Psoas muscle (tissue), 7 donors: ENCODE measurements at regions not wholly inside any gene's neighbourhood (a gene's known extent, or its start where the extent isn't known, plus 50 kb on each side); places are given as distances from the start of the nearest gene placed in this dataset.

ENCODE experiments used
- ATAC-seq, 4 donors: fragments of 200-7000 bp; cut with Tn5 transposase; one replicate each; pipeline ENCODE4 v1.9.1; 2020; ENCODE audit warnings: moderate library complexity in 3 of 4, mild to moderate bottlenecking in 2 of 4
- DNase-seq, 2 donors: peaks; one replicate each; pipeline ENCODE4 v3.0.0-alpha.2; 2020
- H3K27ac ChIP-seq: fragments of 200-600 bp; one replicate; pipeline ENCODE4 v1.8.0; 2022
- H3K27me3 ChIP-seq, 3 donors: fragments of 200-600 bp in 1 of 3; one replicate each; pipeline versions ENCODE4 v1.6.1 to v1.8.0; 2013 to 2022; ENCODE audit warnings: low read length in 2 of 3, mild to moderate bottlenecking in 2 of 3, moderate library complexity in 1 of 3; ENCODE audit not compliant: insufficient read depth in 3 of 3
- H3K36me3 ChIP-seq, 2 donors: fragments of 200-600 bp in 1 of 2; one replicate each; pipeline versions ENCODE4 v1.6.1 to v1.8.0; 2013 to 2022; ENCODE audit warnings: low read depth in 1 of 2, mild to moderate bottlenecking in 1 of 2, moderate library complexity in 1 of 2; ENCODE audit not compliant: insufficient read depth in 1 of 2
- H3K4me1 ChIP-seq: fragments of 200-600 bp; one replicate; pipeline ENCODE4 v1.8.0; 2022
- H3K4me3 ChIP-seq: fragments of 200-600 bp; one replicate; pipeline ENCODE4 v1.8.0; 2022; ENCODE audit warnings: mild to moderate bottlenecking
- H3K9me3 ChIP-seq: fragments of 200-600 bp; one replicate; pipeline ENCODE4 v1.8.0; 2022
- CTCF ChIP-seq: fragments of 200-600 bp; IDR thresholded peaks from one replicate; pipeline ENCODE4 v1.8.0; 2022; ENCODE audit warnings: antibody characterized with exemption
- WGBS, 3 donors: extraction: QIAGEN DNeasy Blood & Tissue Kit; methylation state at CpG; one replicate each; pipeline versions ENCODE4 v1.1.6 to v1.1.7; 2013; 5-methylcytosine and 5-hydroxymethylcytosine counted together
- intact Hi-C, 2 donors: fragments of 100-400 bp; cut with DNase I; formaldehyde crosslinking; loops; one replicate each; pipeline versions ENCODE4 v1.11.0 to v1.14.2; 2022
- donor health status: healthy with polysubstance abuse.
- donor health status: DM: no; HTN: no; CAD: no; lungs with moderate emphysema.
- donor health status: Bipolar disorder and iron deficiency.
- donor health status: healthy.
- donor health status: DM: yes; HTN: yes; CAD: no.
- donor health status: DM: no; HTN: no; CAD: no.
- donor health status: DM: yes; HTN: yes; CAD: no.

GRCh38 chr4:175307326-175307725, 389.2 kb downstream of the ADAM29 start:
- Histone ChIP-seq H3K4me3 (no peak overlapping the region), H3K27ac (no peak overlapping the region), H3K36me3 (no peaks in the 10 kb centered on the region), H3K27me3 (no peaks in the 10 kb centered on the region), H3K4me1 (no peaks in the 10 kb centered on the region), H3K9me3 (no peaks in the 10 kb centered on the region)
- 53 to 66% (median 58%) methylated on average over 1 of the region's 1 CpG for WGBS, 3 donors
- ATAC-seq (no peak), DNase-seq (no peak)
- no peak for TF ChIP-seq CTCF
- intact Hi-C loops: no loop called here

- 62 to 76% (median 73%) methylated on average over 5 of the region's 5 CpGs for WGBS, 3 donors
- no peak for DNase-seq
- H3K4me1 ChIP-seq: no peaks in the 10 kb centered on the region
- H3K27me3 ChIP-seq: no peaks in the 10 kb centered on the region
- TF ChIP-seq CTCF: no peak
- H3K36me3 ChIP-seq: no peaks in the 10 kb centered on the region
- no peak for ATAC-seq
- H3K4me3 ChIP-seq: no peak overlapping the region
- H3K9me3 ChIP-seq: no peaks in the 10 kb centered on the region
- intact Hi-C loops: no loop called here
- H3K27ac ChIP-seq: no peak overlapping the region
Observed at GRCh38 chr4:175308236-175308635, 390.1 kb downstream of the ADAM29 start.

- 75 to 85% (median 80%) methylated on average over 3 of the region's 3 CpGs for WGBS, 3 donors
- Histone ChIP-seq H3K4me1 (no peaks in the 10 kb centered on the region), H3K36me3 (no peaks in the 10 kb centered on the region), H3K4me3 (no peak overlapping the region), H3K27me3 (no peaks in the 10 kb centered on the region), H3K9me3 (no peaks in the 10 kb centered on the region), H3K27ac (no peak overlapping the region)
- ATAC-seq: no peak
- intact Hi-C loops: no loop called here
- TF ChIP-seq CTCF: no peak
- DNase-seq: no peak
Observed at GRCh38 chr4:175309041-175309440, 390.9 kb downstream of the ADAM29 start.

GRCh38 chr4:175325230-175325629, 407.1 kb downstream of the ADAM29 start:
- Histone ChIP-seq H3K27me3 (no peaks in the 10 kb centered on the region), H3K27ac (no peak overlapping the region), H3K36me3 (no peaks in the 10 kb centered on the region), H3K4me3 (no peak overlapping the region), H3K9me3 (no peaks in the 10 kb centered on the region), H3K4me1 (no peaks in the 10 kb centered on the region)
- TF ChIP-seq CTCF: no peak
- no peak for ATAC-seq
- 54 to 71% (median 71%) methylated on average over 5 of the region's 5 CpGs for WGBS, 3 donors
- intact Hi-C loops: no loop called here
- DNase-seq: no peak

- intact Hi-C loops: no loop called here
- Histone ChIP-seq H3K4me3 (no peak overlapping the region), H3K27me3 (no peaks in the 10 kb centered on the region), H3K4me1 (no peaks in the 10 kb centered on the region), H3K27ac (no peak overlapping the region), H3K9me3 (no peaks in the 10 kb centered on the region), H3K36me3 (no peaks in the 10 kb centered on the region)
- ATAC-seq (no peak), DNase-seq (no peak)
- 12 to 28% (median 15%) methylated on average over 3 of the region's 3 CpGs for WGBS, 3 donors
- TF ChIP-seq CTCF: no peak
Observed at GRCh38 chr4:175326796-175327195, 408.6 kb downstream of the ADAM29 start.
